ENCODE measurements at regions not wholly inside any gene's neighbourhood (a gene's known extent, or its start where the extent isn't known, plus 50 kb on each side); places are given as distances from the start of the nearest gene placed in this dataset.
"Not testable (repeated sequence)": the region's sequence is repeated elsewhere in the genome, so short reads cannot be mapped to it uniquely, and the experiment has no call there.

GRCh38 chr7:96557598-96557997 is 152.0 kb downstream of the SEM1 start:
- not testable (repeated sequence) for TF ChIP-seq CTCF (IDR thresholded peaks at IDR 0.05; ENCODE audit: low read depth, low read length); EZH2phosphoT487 (IDR thresholded peaks at IDR 0.05; ENCODE audit: low read depth)
